A549 (cell line): ENCODE measurements at regions not wholly inside any gene's neighbourhood (a gene's known extent, or its start where the extent isn't known, plus 50 kb on each side); places are given as distances from the start of the nearest gene placed in this dataset.

ENCODE experiments used
- ATAC-seq, 2 experiments: fragments of 200-7000 bp in 1 of 2; fragments of >200 bp in 1 of 2; cut with Nextera tagmentation in 1 of 2; cut with Tn5 transposase in 1 of 2; 3 replicates each; pipeline versions ENCODE4 v1.8.0 to v1.9.1; 2018 to 2020; ENCODE audit warnings: mild to moderate bottlenecking in 1 of 2, moderate library complexity in 1 of 2
- CTCF ChIA-PET: fragments of 300-600 bp; sonication (Branson Sonifier 250); formaldehyde crosslinking; extraction: SDS; loops from one replicate; lab custom pipeline; 2021; ENCODE audit warnings: antibody characterized with exemption, inconsistent platforms; lab: Yijun Ruan, JAX
- POLR2A ChIA-PET: fragments of 350-600 bp; formaldehyde crosslinking; extraction: SDS; loops from one replicate; lab custom pipeline; 2021; ENCODE audit warnings: antibody characterized with exemption, inconsistent platforms; lab: Yijun Ruan, JAX
- DNase-seq, 2 experiments: peaks; one replicate each; pipeline versions ENCODE4 v3.0.0 to v3.0.0-alpha.2; 2011 to 2016; ENCODE audit warnings: low read depth in 1 of 2, low spot score in 1 of 2
- FAIRE-seq: peaks from 2 replicates; lab custom pipeline; 2011; peaks lifted over from hg19 to GRCh38; lab: Jason Lieb, UNC
- H3K27ac ChIP-seq, 2 experiments: fragments of >200 bp; sonication (Bioruptor Twin); formaldehyde crosslinking; 3 replicates each; pipeline ENCODE4 v1.5.1; 2016 to 2017
- H3K4me1 ChIP-seq: fragments of >200 bp; sonication (Bioruptor Twin); formaldehyde crosslinking; 3 replicates; pipeline ENCODE4 v1.6.1; 2016
- H3K4me2 ChIP-seq: fragments of >200 bp; sonication (Bioruptor Twin); formaldehyde crosslinking; 3 replicates; pipeline ENCODE4 v1.6.1; 2016
- H3K4me3 ChIP-seq: fragments of >200 bp; sonication (Bioruptor Twin); formaldehyde crosslinking; 3 replicates; pipeline ENCODE4 v1.5.1; 2016
- H3K9me3 ChIP-seq: fragments of >200 bp; sonication (Bioruptor Twin); formaldehyde crosslinking; 3 replicates; pipeline ENCODE4 v1.6.1; 2016
- BHLHE40 ChIP-seq: IDR thresholded peaks from 2 replicates; pipeline ENCODE4 v1.6.1; 2012; ENCODE audit warnings: low read depth, low read length, inconsistent platforms
- CBX2 ChIP-seq: fragments of 200-600 bp; sonication (generic); IDR thresholded peaks from 2 replicates; pipeline ENCODE4 v1.6.1; 2016; ENCODE audit warnings: low read depth, mild to moderate bottlenecking, borderline replicate concordance
- CBX8 ChIP-seq: fragments of 200-600 bp; sonication (generic); IDR thresholded peaks from 2 replicates; pipeline ENCODE4 v1.6.1; 2016
- CHD4 ChIP-seq: fragments of 200-600 bp; sonication (generic); IDR thresholded peaks from 2 replicates; pipeline ENCODE4 v1.6.1; 2016; ENCODE audit warnings: antibody characterized with exemption, mild to moderate bottlenecking, borderline replicate concordance
- FOSL2 ChIP-seq, 2 experiments: fragments of 450-650 bp in 1 of 2; fragments of >200 bp in 1 of 2; sonication (Bioruptor Twin) in 1 of 2; formaldehyde crosslinking; IDR thresholded peaks; 2 replicates each; pipeline versions ENCODE4 v1.5.0 to v1.6.1; 2016 to 2020; ENCODE audit warnings: mild to moderate bottlenecking in 1 of 2, moderate library complexity in 1 of 2
- FOXS1 ChIP-seq: fragments of 250-450 bp; sonication (Bioruptor Pico); IDR thresholded peaks from 2 replicates; pipeline ENCODE4 v1.5.0; 2020; ENCODE audit warnings: mild to moderate bottlenecking, moderate library complexity
- HDAC2 ChIP-seq: fragments of 200-600 bp; sonication (generic); IDR thresholded peaks from 2 replicates; pipeline ENCODE4 v1.6.1; 2016
- HOXA7 ChIP-seq: fragments of 250-450 bp; sonication (Bioruptor Pico); IDR thresholded peaks from 2 replicates; pipeline ENCODE4 v1.5.0; 2020; ENCODE audit warnings: mild to moderate bottlenecking, moderate library complexity
- HOXB5 ChIP-seq: fragments of 250-450 bp; sonication (Bioruptor Pico); IDR thresholded peaks from 2 replicates; pipeline ENCODE4 v1.5.0; 2020; ENCODE audit warnings: mild to moderate bottlenecking, moderate library complexity
- NFE2L2 ChIP-seq: fragments of 150-350 bp; conservative IDR thresholded peaks from 2 replicates; pipeline ENCODE4 v1.6.1; 2014; ENCODE audit warnings: low read length
- POLR2A ChIP-seq: IDR thresholded peaks from 2 replicates; pipeline ENCODE4 v1.6.1; 2012; ENCODE audit warnings: mild to moderate bottlenecking, low read length
- RAD21 ChIP-seq, 2 experiments: fragments of >200 bp in 1 of 2; sonication (Bioruptor Twin) in 1 of 2; formaldehyde crosslinking in 1 of 2; IDR thresholded peaks in 1 of 2; conservative IDR thresholded peaks in 1 of 2; 2 replicates in 1 of 2; 3 replicates in 1 of 2; pipeline ENCODE4 v1.6.1; 2012 to 2018; ENCODE audit warnings: inconsistent platforms in 1 of 2
- TFCP2L1 ChIP-seq: fragments of 250-450 bp; sonication (Bioruptor Pico); IDR thresholded peaks from 2 replicates; pipeline ENCODE4 v1.5.0; 2021; ENCODE audit warnings: mild to moderate bottlenecking
- ZC3H11A ChIP-seq: fragments of 450-650 bp; IDR thresholded peaks from 2 replicates; pipeline ENCODE4 v1.6.1; 2014; ENCODE audit warnings: antibody characterized with exemption, mild to moderate bottlenecking
- ZSCAN20 ChIP-seq: fragments of 250-450 bp; sonication (Bioruptor Pico); IDR thresholded peaks from 2 replicates; pipeline ENCODE4 v1.8.0; 2022; ENCODE audit warnings: mild to moderate bottlenecking, moderate library complexity
- TF ChIP-seq, protein P1 (sequence below): fragments of 200-600 bp; sonication (generic); IDR thresholded peaks from 2 replicates; pipeline ENCODE4 v1.6.1; 2016; ENCODE audit warnings: antibody characterized with exemption, mild to moderate bottlenecking, moderate library complexity
- TF ChIP-seq, protein P2 (sequence below): IDR thresholded peaks from 2 replicates; pipeline ENCODE4 v1.6.1; 2012
- TF ChIP-seq, protein P3 (sequence below): fragments of 150-350 bp; IDR thresholded peaks from 2 replicates; pipeline ENCODE4 v1.6.1; 2014; ENCODE audit warnings: low read depth, mild to moderate bottlenecking, low read length
- TF ChIP-seq, protein P4 (sequence below): fragments of >200 bp; sonication (Bioruptor Twin); formaldehyde crosslinking; IDR thresholded peaks from 3 replicates; pipeline ENCODE4 v1.5.1; 2016
- TF ChIP-seq, protein P5 (sequence below): fragments of >200 bp; sonication (Bioruptor Twin); formaldehyde crosslinking; IDR thresholded peaks from 3 replicates; pipeline ENCODE4 v1.6.1; 2016
- TF ChIP-seq, protein P6 (sequence below): fragments of 250-450 bp; sonication (Bioruptor Pico); IDR thresholded peaks from 2 replicates; pipeline ENCODE4 v1.5.0; 2021; ENCODE audit warnings: mild to moderate bottlenecking, moderate library complexity, borderline replicate concordance
- TF ChIP-seq, protein P7 (sequence below): fragments of 450-650 bp; IDR thresholded peaks from 2 replicates; pipeline ENCODE4 v1.6.1; 2014; ENCODE audit warnings: antibody characterized with exemption

DNA sequence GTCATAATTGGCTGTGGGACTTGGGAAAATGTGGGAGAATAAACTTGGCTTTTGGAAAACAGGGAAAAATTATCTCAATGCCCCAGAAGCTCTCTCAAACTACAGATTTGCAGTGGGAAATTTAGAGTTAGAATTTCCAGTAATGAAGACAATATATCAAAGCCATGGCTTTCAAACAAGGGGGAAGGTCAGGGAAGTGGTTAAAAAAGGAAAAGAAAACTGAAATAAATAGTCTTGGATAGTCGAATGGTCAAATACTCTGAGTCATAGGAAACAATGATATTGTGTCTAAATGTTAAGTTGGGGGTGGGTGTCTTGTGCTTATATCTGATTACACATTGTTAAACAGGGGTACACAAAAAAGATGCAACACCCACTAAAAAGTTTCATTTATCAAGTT lies 272.4 kb upstream of the COL8A1 start (continued):
- TF ChIP-seq, protein P1, sequence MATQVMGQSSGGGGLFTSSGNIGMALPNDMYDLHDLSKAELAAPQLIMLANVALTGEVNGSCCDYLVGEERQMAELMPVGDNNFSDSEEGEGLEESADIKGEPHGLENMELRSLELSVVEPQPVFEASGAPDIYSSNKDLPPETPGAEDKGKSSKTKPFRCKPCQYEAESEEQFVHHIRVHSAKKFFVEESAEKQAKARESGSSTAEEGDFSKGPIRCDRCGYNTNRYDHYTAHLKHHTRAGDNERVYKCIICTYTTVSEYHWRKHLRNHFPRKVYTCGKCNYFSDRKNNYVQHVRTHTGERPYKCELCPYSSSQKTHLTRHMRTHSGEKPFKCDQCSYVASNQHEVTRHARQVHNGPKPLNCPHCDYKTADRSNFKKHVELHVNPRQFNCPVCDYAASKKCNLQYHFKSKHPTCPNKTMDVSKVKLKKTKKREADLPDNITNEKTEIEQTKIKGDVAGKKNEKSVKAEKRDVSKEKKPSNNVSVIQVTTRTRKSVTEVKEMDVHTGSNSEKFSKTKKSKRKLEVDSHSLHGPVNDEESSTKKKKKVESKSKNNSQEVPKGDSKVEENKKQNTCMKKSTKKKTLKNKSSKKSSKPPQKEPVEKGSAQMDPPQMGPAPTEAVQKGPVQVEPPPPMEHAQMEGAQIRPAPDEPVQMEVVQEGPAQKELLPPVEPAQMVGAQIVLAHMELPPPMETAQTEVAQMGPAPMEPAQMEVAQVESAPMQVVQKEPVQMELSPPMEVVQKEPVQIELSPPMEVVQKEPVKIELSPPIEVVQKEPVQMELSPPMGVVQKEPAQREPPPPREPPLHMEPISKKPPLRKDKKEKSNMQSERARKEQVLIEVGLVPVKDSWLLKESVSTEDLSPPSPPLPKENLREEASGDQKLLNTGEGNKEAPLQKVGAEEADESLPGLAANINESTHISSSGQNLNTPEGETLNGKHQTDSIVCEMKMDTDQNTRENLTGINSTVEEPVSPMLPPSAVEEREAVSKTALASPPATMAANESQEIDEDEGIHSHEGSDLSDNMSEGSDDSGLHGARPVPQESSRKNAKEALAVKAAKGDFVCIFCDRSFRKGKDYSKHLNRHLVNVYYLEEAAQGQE = no peak
- no peak for TF ChIP-seq CBX2
- no peak for TF ChIP-seq RAD21 (conservative IDR thresholded peaks at IDR 0.05 in 1 of 2, IDR thresholded peaks at IDR 0.05 in 1 of 2)
- TF ChIP-seq, protein P2, sequence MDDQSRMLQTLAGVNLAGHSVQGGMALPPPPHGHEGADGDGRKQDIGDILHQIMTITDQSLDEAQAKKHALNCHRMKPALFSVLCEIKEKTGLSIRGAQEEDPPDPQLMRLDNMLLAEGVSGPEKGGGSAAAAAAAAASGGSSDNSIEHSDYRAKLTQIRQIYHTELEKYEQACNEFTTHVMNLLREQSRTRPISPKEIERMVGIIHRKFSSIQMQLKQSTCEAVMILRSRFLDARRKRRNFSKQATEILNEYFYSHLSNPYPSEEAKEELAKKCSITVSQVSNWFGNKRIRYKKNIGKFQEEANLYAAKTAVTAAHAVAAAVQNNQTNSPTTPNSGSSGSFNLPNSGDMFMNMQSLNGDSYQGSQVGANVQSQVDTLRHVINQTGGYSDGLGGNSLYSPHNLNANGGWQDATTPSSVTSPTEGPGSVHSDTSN = no peak

DNA sequence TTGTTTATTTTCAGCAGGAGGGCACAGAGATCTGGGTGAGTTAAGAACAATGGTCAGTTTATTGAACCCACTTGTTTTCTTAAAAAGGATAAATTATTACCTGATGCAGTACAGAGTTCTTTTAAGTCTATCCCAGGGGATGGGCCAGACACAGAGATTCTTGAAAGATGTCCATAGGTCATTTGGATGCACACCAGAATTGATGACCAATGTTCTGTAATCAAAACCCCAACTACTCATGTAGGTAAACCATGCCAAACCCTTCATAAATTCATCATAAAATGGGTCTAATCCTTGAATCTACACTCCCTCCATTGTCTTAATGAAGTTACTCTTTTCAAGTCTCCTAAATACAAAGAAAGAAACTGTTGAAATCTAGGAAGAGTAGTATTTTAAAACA lies 273.0 kb upstream of the COL8A1 start:
- POLR2A ChIA-PET = no interaction called here

More for the DNA sequence above, 273.0 kb upstream of the COL8A1 start:
- Histone ChIP-seq H3K4me3 (no peak overlapping the region), H3K27ac (no peak overlapping the region), H3K4me2 (no peak overlapping the region), H3K4me1 (no peaks in the 10 kb centered on the region), H3K9me3 (no peaks in the 10 kb centered on the region)
- FAIRE-seq = no peak
- TF ChIP-seq FOXS1 (CRISPR knock-in tag) = no peak
- no peak for TF ChIP-seq TFCP2L1 (CRISPR knock-in tag)
- TF ChIP-seq CBX8 = no peak
- TF ChIP-seq, protein P1 = no peak
- TF ChIP-seq ZC3H11A = no peak
- TF ChIP-seq, protein P3, sequence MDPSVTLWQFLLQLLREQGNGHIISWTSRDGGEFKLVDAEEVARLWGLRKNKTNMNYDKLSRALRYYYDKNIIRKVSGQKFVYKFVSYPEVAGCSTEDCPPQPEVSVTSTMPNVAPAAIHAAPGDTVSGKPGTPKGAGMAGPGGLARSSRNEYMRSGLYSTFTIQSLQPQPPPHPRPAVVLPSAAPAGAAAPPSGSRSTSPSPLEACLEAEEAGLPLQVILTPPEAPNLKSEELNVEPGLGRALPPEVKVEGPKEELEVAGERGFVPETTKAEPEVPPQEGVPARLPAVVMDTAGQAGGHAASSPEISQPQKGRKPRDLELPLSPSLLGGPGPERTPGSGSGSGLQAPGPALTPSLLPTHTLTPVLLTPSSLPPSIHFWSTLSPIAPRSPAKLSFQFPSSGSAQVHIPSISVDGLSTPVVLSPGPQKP = no peak
- no peak for TF ChIP-seq ZSCAN20 (CRISPR knock-in tag)
- TF ChIP-seq, protein P4, sequence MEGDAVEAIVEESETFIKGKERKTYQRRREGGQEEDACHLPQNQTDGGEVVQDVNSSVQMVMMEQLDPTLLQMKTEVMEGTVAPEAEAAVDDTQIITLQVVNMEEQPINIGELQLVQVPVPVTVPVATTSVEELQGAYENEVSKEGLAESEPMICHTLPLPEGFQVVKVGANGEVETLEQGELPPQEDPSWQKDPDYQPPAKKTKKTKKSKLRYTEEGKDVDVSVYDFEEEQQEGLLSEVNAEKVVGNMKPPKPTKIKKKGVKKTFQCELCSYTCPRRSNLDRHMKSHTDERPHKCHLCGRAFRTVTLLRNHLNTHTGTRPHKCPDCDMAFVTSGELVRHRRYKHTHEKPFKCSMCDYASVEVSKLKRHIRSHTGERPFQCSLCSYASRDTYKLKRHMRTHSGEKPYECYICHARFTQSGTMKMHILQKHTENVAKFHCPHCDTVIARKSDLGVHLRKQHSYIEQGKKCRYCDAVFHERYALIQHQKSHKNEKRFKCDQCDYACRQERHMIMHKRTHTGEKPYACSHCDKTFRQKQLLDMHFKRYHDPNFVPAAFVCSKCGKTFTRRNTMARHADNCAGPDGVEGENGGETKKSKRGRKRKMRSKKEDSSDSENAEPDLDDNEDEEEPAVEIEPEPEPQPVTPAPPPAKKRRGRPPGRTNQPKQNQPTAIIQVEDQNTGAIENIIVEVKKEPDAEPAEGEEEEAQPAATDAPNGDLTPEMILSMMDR = no peak
- TF ChIP-seq HOXA7 (CRISPR knock-in tag) = no peak
- TF ChIP-seq NFE2L2 = no peak
- TF ChIP-seq, protein P5, sequence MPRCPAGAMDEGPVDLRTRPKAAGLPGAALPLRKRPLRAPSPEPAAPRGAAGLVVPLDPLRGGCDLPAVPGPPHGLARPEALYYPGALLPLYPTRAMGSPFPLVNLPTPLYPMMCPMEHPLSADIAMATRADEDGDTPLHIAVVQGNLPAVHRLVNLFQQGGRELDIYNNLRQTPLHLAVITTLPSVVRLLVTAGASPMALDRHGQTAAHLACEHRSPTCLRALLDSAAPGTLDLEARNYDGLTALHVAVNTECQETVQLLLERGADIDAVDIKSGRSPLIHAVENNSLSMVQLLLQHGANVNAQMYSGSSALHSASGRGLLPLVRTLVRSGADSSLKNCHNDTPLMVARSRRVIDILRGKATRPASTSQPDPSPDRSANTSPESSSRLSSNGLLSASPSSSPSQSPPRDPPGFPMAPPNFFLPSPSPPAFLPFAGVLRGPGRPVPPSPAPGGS = no peak
- TF ChIP-seq BHLHE40 = no peak
- no peak for TF ChIP-seq RAD21 (conservative IDR thresholded peaks at IDR 0.05 in 1 of 2, IDR thresholded peaks at IDR 0.05 in 1 of 2)
- TF ChIP-seq, protein P6, sequence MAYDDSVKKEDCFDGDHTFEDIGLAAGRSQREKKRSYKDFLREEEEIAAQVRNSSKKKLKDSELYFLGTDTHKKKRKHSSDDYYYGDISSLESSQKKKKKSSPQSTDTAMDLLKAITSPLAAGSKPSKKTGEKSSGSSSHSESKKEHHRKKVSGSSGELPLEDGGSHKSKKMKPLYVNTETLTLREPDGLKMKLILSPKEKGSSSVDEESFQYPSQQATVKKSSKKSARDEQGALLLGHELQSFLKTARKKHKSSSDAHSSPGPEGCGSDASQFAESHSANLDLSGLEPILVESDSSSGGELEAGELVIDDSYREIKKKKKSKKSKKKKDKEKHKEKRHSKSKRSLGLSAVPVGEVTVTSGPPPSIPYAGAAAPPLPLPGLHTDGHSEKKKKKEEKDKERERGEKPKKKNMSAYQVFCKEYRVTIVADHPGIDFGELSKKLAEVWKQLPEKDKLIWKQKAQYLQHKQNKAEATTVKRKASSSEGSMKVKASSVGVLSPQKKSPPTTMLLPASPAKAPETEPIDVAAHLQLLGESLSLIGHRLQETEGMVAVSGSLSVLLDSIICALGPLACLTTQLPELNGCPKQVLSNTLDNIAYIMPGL = no peak
- TF ChIP-seq CHD4 = no peak
- TF ChIP-seq POLR2A = no peak
- TF ChIP-seq, protein P7, sequence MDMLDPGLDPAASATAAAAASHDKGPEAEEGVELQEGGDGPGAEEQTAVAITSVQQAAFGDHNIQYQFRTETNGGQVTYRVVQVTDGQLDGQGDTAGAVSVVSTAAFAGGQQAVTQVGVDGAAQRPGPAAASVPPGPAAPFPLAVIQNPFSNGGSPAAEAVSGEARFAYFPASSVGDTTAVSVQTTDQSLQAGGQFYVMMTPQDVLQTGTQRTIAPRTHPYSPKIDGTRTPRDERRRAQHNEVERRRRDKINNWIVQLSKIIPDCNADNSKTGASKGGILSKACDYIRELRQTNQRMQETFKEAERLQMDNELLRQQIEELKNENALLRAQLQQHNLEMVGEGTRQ = no peak
- no peak for TF ChIP-seq HOXB5 (CRISPR knock-in tag)
- TF ChIP-seq FOSL2 (IDR thresholded peaks at IDR 0.05) = no peak
- TF ChIP-seq FOSL2 (CRISPR knock-in tag; IDR thresholded peaks at IDR 0.05) = no peak
- TF ChIP-seq HDAC2 = no peak
- CTCF ChIA-PET = no interaction called here
- no peak for DNase-seq
- ATAC-seq = no peak
